GM18519 (cell line): ENCODE measurements at regions not wholly inside any gene's neighbourhood (a gene's known extent, or its start where the extent isn't known, plus 50 kb on each side); places are given as distances from the start of the nearest gene placed in this dataset.
"Not testable (repeated sequence)": the region's sequence is repeated elsewhere in the genome, so short reads cannot be mapped to it uniquely, and the experiment has no call there.

ENCODE experiments used
- ATAC-seq: cut with Tn5 transposase; IDR thresholded peaks from one replicate; pipeline ENCODE4 v1.9.1; 2021; ENCODE audit warnings: mild to moderate bottlenecking, moderate library complexity; ENCODE audit not compliant: unreplicated experiment, low FRiP score

DNA sequence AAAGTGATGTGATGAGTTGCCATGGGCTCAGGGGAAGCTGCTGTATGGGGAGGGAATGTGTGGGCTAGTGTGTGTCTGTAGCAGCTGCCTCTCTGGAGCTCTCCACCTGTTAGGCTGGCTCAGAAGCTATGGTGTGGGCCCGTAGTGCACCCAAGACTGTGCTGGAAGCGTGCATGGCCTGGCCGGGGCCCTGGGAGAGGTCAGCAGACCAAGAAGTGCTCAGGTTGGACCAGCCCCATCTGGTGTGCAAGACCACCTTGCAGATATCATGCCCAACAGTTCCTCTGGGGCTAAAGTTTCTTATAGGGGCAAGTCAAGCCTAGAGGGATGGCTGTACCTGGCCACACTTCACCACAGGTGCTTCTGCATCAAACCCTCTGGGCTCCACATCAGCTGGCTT, 274.4 kb upstream of the CCDC179 start:
- no peak for ATAC-seq

DNA sequence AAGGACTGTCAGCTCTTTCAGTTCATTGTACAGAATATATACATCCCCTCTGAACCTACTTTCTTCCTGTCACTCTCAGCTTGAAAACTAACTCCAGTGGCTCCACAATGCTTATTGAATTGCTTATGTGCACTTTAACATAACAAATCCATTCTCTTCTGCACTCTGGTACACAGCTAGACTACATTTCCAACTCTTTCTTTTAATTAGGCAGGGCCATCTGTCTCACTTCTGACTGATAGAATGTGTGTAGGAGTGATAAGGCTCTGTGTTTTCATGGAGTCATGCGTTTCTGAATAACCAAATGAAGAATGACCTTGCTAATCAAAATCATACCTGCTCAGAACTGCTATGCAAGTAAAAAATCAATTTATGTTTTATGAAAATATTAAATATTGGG, 278.5 kb upstream of the CCDC179 start:
- ATAC-seq, result no peak

DNA sequence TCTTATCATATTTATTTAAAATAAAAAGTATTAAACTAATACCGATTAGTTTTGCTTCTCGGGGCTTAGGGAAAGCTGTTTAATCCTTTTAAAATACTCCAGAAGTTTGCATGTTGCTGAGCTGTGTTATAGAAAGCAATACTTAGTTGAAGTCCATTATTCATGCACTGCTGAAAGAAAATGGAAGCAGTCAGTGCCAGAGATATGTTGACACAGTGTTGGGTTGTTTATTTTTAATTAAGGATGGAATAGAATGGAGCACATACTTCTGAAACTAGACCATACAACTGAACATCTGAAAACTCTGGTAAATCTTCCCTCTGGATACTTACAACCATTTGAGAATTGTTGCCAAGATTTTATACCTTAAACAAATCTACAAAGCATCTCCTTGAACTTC, 282.7 kb upstream of the CCDC179 start:
- ATAC-seq, result no peak

DNA sequence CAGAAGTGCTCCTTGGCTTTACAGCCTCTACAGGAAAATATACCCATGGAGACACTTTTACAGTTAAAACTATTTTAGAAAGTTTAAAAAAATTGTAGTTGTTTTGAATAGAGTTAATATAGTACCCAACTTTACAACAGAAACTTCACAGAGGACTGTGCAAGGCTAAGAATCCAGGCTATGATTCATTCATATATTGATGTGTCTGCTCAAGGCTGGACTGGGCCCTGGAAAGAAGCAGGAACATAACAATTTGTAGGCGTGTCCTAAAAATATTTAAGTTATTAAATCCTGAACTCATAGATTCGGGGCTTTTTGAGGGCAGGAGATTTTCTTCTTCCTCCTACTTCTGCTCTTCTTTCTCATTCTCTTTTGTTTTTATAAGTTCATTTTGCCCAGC, 291.5 kb upstream of the CCDC179 start:
- no peak for ATAC-seq

DNA sequence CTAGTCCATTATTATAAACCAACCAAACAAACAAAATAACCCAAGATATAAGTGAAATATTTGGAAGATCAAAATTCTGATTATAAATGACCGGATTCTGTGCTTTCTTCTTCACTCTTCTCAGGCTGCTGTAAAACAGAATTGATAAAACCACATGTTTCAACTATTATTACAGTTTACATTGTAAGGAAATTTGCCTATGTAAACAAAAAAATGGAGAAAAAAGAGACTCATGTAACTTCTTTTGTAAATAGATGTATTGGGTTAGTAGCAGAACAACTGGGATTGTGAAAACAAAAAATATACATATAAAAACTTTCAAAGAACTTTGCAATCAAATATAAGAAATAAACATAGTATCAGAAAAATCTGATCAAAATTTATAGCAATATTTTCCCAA, 295.2 kb upstream of the CCDC179 start:
- ATAC-seq, result no peak

DNA sequence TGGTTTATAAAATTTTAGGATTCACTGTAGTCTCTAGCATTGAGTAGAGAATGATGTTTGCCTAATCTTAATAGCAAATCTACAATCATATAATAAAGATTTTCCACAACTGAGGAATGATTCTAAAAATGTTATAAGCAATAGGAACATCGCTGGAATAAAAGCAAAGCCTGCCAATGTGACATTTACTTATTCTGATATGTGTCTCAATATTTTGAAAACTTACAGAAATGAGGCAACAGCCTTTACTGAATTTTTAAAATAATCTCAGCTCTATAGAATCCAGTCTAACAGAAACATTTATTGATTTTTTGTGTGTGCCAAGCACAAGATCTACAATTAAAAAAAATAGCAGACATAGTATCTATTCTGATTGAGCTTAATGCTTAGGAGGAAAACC, 303.7 kb upstream of the CCDC179 start:
- ATAC-seq, result no peak

DNA sequence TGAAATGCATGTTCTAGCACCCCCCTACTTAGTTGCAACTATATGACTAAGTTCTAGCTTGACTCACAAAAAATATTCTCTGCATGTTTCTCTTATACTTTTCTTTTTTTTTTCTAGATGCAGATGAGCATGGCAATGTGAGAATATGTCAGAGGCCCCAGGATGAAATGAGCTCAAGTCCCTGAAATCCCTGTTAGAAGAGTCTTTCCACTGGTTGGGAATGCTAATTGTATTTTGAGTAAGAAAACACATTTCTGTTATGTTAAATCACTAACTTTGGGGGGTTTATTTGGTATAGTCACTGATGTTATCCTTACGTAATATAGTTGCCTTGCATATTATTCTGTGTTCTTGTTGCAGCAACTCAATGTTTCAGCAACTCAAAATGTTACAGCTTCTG, 306.1 kb upstream of the CCDC179 start:
- ATAC-seq, result no peak

DNA sequence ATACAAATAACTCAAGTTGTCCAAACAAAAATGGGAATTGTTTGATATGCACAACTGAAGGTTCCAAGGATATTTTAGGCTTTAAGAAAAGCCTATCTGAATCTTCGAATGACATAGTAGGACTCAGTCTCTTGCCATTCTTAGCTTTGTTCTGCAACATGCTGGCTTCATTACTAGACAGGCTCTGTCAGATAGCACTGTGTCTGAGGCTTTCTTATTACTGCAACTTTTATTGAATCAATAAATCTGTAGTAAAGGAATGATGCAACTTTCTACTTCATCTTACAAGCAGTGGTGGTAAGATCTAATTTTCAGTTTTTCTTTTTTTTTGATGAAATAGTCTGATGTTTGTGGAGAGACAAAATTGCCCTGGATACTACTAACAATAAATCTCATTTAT, 319.3 kb upstream of the CCDC179 start:
- ATAC-seq, result no peak

DNA sequence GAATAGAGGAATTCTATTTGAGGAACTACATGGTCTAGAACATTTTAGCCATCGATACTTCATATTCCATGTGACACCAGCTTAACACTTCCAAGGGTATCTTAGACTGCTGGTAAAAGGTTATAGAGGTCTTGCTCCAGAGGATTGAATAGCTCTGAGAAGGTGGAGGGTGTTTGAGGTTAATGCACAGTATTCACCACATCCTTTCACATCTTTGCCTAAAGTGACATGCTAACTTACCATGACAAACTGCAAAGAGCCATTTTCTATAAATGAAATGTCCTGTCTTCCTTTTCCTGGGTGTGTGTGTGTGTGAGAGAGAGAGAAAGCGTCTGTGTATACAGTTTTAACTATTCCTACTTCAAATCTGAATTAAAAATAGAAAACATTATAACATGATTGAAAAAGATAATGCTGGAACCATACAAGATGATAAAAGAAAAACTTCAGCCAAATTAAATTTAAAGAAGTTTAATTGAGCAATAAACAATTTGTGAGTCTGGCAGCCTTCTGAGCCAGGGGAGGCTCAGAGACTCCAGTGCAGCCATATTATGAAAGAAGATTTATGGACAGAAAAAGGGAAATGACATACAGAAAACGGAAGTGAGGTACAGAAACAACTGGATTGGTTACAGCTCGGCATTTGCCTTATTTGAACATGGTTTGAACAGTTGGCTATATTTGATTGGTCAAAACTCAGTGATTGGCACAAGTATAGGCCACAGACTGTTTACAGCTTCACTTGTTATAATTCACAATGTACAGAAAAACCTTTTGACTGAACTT, 320.9 kb upstream of the CCDC179 start:
- ATAC-seq, result no peak

DNA sequence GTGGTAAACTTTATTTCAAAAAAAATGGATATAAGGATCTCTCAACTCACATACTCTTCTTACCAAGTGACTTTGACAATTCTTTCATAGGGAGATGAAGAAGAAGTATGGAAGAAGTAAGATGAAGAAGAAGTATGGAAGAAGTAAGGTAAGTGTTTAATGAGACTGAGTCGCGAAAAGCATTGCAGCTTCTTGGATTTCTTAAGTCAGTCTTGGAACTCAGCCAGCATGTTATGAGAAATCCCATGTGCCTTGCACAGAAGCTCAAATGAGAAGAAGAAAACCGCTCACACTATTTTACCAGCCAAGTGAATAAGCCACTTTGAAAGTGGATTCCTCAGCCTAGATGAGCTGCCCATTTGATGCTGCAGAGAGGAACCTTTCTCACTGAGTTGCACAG, 332.0 kb upstream of the CCDC179 start:
- no peak for ATAC-seq

DNA sequence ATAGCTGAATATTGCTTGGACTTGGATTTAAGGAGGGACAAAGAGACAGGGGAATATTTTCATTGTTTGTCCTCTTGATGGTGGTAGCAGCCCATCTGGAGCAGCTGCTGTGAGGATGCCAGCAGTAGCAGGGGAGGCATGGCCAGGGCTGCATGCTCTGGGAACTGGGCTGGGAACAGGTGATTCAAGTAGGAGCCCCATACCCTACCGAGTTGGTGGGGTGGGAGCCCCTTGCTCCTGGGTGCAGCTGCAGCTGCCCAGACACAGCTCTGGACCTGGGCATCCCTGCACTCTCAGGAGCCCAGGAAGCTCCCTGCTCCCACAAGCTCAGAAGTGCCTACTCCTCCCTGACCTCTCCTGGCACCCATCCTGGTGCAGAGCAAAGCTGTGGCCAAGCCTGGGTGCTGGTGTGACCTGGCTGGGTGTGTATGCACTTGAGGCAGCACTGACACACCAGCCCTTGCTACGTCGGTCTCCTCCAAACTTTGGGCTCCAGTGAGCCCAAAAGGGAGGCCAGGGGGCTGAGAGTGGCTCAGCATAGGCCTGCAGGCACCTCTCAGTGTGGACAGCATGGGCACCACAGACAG, 341.8 kb upstream of the CCDC179 start:
- ATAC-seq, result no peak

DNA sequence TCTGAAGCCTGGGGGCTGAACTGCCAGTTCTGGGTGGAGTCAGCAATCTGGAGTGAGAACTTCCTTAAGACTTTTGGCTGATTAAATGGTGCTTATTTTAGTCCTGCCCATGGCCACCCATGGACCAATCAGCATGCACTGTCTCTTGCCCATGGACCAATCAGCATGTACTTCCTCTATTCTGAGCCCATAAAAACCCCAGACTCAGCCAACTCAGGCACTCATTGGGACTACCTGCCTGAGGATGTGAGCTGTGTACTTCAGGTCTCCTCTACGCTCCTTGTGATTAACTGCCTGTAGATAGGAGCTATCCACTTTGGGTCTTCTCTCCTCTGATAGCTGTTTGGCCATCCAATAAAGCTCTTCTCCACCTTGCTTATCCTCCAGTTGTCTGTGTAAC, 342.3 kb upstream of the CCDC179 start:
- ATAC-seq, result no peak

DNA sequence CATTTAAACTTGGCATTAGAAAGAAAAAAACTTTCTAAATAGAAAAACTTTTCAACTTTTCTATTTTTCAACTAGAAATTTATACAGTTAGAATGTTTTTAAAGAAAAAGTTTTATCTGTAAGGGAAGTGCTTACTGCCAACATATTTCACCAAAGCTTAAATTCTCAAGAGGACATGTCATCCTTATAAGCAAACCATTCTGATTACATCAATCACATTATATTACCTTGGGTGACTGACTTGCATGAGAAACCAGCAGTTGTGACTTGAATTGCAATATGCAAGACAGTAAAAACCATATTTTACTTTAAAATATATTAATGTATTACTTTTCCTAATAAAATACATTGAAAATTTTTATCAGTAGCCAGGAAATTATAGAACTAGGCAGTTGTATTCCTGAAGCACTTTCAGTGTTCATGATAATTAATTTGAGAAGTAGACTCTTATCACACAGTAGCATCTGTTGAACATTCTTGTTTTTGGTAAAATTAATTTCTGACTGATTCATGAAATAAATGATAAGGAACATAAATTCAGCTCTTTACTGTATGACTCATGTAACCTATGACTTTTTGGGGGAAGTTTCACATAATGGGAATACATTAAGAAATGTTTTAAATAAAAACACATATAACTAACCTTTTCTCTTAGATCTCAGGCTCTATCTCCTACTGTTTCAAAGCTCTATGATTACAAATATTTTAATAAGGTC, 345.0 kb upstream of the CCDC179 start:
- no peak for ATAC-seq

DNA sequence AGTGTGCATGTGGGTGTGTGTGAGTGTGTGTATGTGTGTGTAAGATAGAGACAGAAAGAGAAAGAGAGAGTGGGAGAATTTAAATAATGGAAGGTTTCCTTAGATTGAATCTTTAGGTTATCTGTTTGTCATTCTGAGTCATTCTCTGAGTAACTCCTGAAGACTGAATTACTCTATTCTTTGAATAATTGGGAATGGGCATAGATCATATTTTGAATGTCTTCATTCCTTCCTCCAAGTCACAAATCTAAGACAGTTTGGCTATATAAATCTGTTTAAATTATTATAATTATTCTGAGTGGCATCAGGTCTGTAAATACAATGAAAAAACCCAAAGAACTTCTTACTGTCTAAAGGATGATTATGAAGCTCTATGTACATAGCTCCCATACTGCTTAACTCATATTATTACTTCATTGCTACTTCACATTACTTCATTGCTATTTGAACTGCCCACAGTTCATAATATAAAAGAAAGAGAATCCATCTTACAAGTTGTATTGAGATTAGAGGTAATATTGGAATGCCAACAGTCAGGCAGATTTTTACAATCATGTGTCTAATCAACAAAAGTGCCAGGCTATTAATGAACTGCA, 346.6 kb upstream of the CCDC179 start:
- ATAC-seq, result no peak

DNA sequence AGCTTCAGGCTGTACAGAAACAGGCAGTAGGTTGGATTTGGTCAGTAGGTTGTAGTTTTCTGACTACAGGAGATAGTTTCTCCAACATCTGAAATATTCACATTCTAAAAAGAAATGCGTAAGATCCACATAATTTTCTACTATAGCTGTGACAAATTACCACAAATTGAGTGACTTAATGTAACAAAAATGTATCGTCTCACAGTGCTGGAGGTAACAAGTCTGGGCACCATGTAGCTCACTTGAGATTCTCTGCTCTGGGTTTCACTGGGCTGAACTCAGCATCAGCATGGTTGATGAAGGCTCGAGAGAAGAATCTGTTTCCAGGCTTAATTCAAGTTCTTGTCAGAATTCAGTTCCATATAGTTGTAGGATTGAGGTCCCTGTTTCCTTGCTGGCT, 350.9 kb upstream of the CCDC179 start:
- ATAC-seq, result no peak

DNA sequence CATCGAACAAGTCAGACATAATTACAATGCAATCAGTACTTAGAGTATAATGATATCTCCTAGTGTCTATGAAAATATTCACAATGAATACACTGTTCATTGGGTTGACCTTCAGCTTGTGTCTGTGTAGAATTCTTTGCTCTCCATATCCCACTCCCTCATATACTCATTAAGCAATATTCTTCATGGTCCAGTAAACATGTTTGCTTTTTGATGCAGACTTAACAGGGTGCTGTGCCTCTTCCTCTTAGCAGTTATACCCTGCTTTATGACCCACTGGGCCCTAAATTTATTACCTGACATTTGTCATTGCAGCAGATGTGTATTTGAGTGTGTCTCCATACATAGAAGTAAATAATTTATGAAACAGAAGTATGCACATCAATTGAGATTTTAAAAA, 352.5 kb upstream of the CCDC179 start:
- ATAC-seq, result no peak

DNA sequence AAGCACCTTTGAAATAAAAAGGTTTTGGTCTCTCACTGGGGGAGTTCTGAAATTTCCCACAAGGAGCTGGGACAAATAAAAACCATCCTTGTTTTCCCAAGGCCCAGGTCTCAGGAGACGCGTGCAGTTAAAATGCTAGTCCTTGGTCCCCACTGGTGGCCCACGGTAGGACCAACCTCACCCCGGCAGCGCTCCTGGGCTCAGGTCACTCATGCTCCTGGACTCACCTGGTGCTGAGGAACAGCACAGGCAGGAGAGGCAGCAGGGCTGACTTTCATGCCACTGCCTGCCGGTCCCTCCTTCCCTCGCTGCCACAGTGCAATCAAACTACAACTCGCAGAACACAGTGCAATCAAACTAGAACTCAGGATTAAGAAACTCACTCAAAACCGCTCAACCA, 356.8 kb upstream of the CCDC179 start:
- ATAC-seq, result no peak

DNA sequence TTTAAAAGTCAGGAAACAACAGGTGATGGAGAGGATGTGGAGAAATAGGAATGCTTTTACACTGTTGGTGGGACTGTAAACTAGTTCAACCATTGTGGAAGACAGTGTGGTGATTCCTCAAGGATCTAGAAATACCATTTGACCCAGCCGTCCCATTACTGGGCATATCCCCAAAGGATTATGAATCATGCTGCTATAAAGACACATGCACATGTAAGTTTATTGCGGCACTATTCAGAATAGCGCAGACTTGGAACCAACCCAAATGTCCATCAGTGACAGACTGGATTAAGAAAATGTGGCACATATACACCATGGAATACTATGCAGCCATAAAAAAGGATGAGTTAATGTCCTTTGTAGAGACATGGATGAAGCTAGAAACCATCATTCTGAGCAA, 359.8 kb upstream of the CCDC179 start:
- not testable (repeated sequence) for ATAC-seq

DNA sequence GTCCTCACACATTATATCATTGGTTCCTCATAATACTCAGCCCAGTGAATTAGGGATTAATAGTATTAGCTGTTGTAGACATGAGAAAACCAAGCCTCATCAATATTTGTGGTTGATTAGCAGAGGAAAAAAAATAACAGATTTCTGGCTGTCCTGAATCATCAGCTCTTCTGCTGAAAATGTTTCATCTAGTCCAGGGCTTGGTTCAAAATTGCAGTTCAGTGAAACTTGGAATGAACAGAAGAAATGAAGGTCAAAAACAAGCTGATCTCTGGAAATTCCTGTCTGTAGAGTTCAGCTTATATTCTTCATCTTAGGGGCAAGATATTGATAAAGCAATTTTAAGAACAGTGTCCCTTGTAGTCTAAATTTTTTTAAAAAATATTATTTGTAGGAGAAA, 361.1 kb upstream of the CCDC179 start:
- ATAC-seq, result no peak

DNA sequence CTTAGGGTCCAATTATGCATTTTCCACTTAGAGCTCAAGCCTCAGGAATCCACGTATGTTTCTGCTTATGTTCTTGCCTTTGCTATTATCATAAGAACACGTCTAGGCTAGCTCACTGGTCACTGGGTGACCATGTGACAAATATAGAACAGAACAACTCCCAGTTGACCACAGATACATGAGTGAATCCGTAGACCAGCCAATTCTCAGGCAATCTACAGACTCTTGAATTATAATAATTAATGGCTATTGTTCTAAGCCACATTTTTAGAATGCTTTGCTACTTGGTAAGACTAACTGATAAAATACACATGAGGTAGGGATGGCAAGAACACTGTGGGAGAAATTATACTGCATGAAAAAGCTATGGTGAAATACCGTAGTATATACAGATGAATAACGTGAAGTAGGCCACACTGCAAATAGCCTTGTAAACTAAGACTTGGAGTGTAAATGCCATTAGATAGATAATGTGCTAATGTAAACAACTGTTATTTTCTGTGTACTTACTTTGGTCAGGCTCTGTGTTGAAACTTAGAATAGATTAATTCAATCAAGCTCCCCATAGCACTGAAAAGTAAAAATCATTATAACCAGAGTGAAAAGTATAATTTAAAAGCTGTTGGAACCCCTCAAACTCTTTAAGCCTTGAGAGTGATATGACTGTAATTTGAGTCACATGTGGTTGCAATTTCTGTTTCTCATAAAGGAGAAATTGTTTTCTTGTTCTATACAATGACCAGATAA, 366.2 kb upstream of the CCDC179 start:
- ATAC-seq, result no peak

DNA sequence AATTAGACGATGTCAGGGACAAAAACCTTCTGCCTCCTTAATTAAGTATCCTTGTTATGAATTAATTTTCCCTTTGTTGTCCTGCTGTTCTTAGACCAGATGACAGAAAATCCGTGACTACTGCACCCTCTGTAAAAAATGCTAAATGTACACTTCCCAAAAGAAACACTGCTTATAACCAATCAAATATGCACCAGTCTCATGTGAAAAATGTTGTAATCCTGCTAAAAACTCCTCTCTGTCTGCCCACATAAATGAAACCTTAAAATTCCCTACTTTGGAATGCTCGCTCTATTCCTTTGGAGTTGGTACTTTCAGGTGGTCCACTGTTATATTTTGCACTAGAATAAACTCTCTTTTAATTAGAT, 366.8 kb upstream of the CCDC179 start:
- ATAC-seq, result no peak
